Liver (tissue), 8 donors: ENCODE measurements at regions not wholly inside any gene's neighbourhood (a gene's known extent, or its start where the extent isn't known, plus 50 kb on each side); places are given as distances from the start of the nearest gene placed in this dataset.

Source experiments
- DNase-seq: peaks from one replicate; pipeline ENCODE4 v3.0.0-alpha.2; 2017; ENCODE audit warnings: low spot score
- H3K27ac ChIP-seq, 2 donors: one replicate each; pipeline ENCODE4 v1.7.0; 2013; ENCODE audit warnings: inconsistent platforms in 2 of 2, low read length in 2 of 2, control low read depth in 1 of 2, low read depth in 1 of 2, mild to moderate bottlenecking in 1 of 2
- H3K27me3 ChIP-seq, 4 donors: one replicate each; pipeline versions ENCODE4 v1.6.1 to v1.7.0; 2013; ENCODE audit warnings: low read length in 3 of 4, inconsistent platforms in 1 of 4, mild to moderate bottlenecking in 1 of 4, moderate library complexity in 1 of 4; ENCODE audit not compliant: control insufficient read depth in 4 of 4, insufficient read depth in 4 of 4
- H3K36me3 ChIP-seq, 4 donors: one replicate each; pipeline versions ENCODE4 v1.6.1 to v1.7.0; 2013; ENCODE audit warnings: low read length in 3 of 4, mild to moderate bottlenecking in 3 of 4, low read depth in 1 of 4, moderate library complexity in 1 of 4; ENCODE audit not compliant: control insufficient read depth in 4 of 4, insufficient read depth in 3 of 4
- H3K4me1 ChIP-seq, 4 donors: one replicate each; pipeline versions ENCODE4 v1.6.1 to v1.7.0; 2013; ENCODE audit warnings: low read length in 3 of 4, mild to moderate bottlenecking in 3 of 4, moderate library complexity in 1 of 4; ENCODE audit not compliant: control insufficient read depth in 4 of 4, insufficient read depth in 4 of 4
- H3K4me3 ChIP-seq, 3 donors: one replicate each; pipeline versions ENCODE4 v1.6.1 to v1.7.0; 2013; ENCODE audit warnings: low read length in 3 of 3, control low read depth in 1 of 3, low read depth in 1 of 3, mild to moderate bottlenecking in 1 of 3
- H3K9ac ChIP-seq, 2 donors: one replicate each; pipeline ENCODE4 v1.7.0; 2013; ENCODE audit warnings: low read length in 2 of 2, mild to moderate bottlenecking in 2 of 2, moderate library complexity in 2 of 2, control low read depth in 1 of 2, low read depth in 1 of 2
- H3K9me3 ChIP-seq, 4 donors: one replicate each; pipeline versions ENCODE4 v1.6.1 to v1.7.0; 2013; ENCODE audit warnings: low read length in 3 of 4; ENCODE audit not compliant: control insufficient read depth in 4 of 4
- EGR1 ChIP-seq, 2 donors: IDR thresholded peaks; 2 replicates each; pipeline ENCODE4 v1.6.1; 2016 to 2018; ENCODE audit warnings: antibody characterized with exemption in 2 of 2, low read depth in 2 of 2
- GABPA ChIP-seq, 2 donors: IDR thresholded peaks in 1 of 2; conservative IDR thresholded peaks in 1 of 2; 2 replicates each; pipeline ENCODE4 v1.6.1; 2016; ENCODE audit warnings: antibody characterized with exemption in 2 of 2, mild to moderate bottlenecking in 1 of 2, moderate library complexity in 1 of 2
- HNF4A ChIP-seq, 2 donors: conservative IDR thresholded peaks; 2 replicates each; pipeline ENCODE4 v1.6.1; 2016; ENCODE audit warnings: antibody characterized with exemption in 2 of 2, mild to moderate bottlenecking in 2 of 2
- HNF4G ChIP-seq: IDR thresholded peaks from 2 replicates; pipeline ENCODE4 v1.6.1; 2016; ENCODE audit warnings: antibody characterized with exemption
- JUND ChIP-seq, 2 donors: IDR thresholded peaks; 2 replicates each; pipeline ENCODE4 v1.6.1; 2016; ENCODE audit warnings: antibody characterized with exemption in 2 of 2
- RAD21 ChIP-seq, 2 donors: IDR thresholded peaks; 2 replicates each; pipeline ENCODE4 v1.6.1; 2016; ENCODE audit warnings: antibody characterized with exemption in 2 of 2, mild to moderate bottlenecking in 2 of 2
- RXRA ChIP-seq, 2 donors: IDR thresholded peaks; 2 replicates each; pipeline ENCODE4 v1.6.1; 2017 to 2018; ENCODE audit warnings: antibody characterized with exemption in 2 of 2, mild to moderate bottlenecking in 1 of 2
- SP1 ChIP-seq: IDR thresholded peaks from 2 replicates; pipeline ENCODE4 v1.6.1; 2018; ENCODE audit warnings: antibody characterized with exemption, mild to moderate bottlenecking
- TAF1 ChIP-seq: conservative IDR thresholded peaks from 2 replicates; pipeline ENCODE4 v1.6.1; 2016; ENCODE audit warnings: antibody characterized with exemption, mild to moderate bottlenecking
- YY1 ChIP-seq: IDR thresholded peaks from 2 replicates; pipeline ENCODE4 v1.6.1; 2016; ENCODE audit warnings: antibody characterized with exemption, mild to moderate bottlenecking
- WGBS: extraction: QIAGEN DNeasy Blood & Tissue Kit; methylation state at CpG from one replicate; pipeline ENCODE4 v1.1.7; 2013; 5-methylcytosine and 5-hydroxymethylcytosine counted together
- TF ChIP-seq, protein P1 (sequence below): fragments of 150-350 bp; IDR thresholded peaks from 2 replicates; pipeline ENCODE4 v1.5.1; 2017; ENCODE audit warnings: improper control_type of control experiment, low read depth, low read length; ENCODE audit not compliant: missing input control
- TF ChIP-seq, protein P2 (sequence below): IDR thresholded peaks from 2 replicates; pipeline ENCODE4 v1.6.1; 2016; ENCODE audit warnings: antibody characterized with exemption, mild to moderate bottlenecking
- TF ChIP-seq, protein P3 (sequence below): IDR thresholded peaks from 2 replicates; pipeline ENCODE4 v1.6.1; 2016; ENCODE audit warnings: antibody characterized with exemption
- TF ChIP-seq, protein P4 (sequence below): IDR thresholded peaks from 2 replicates; pipeline ENCODE4 v1.6.1; 2016; ENCODE audit warnings: antibody characterized with exemption
- donor health status: healthy.
- donor health status: healthy.
- donor health status: healthy.
- donor health status: healthy.
- donor health status: healthy.

DNA sequence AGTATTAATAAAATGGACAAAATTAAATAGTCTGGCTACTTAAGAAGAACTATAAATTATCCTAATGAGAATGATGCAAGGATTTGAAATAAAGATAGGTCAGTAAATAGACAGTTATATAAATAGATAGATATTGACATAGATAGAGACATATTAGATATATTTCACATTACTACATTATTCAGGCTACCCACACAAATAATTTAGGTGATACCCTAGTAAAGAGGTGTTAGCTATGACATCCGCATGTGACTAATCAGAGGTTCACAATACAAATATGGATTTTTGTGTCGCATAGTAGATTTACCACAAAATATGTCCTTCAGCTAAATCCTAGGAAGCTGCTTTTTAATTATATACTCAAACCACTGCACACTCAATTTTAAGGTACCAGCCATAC is 729.0 kb upstream of the ANO3 start:
- WGBS, result 98% methylated on average over 2 of the region's 2 CpGs
- H3K27ac ChIP-seq, result no peak overlapping the region
- H3K9me3 ChIP-seq, result peaks cover 0 to 2% (median 0%) of the 10 kb centered on the region in 4 donors
- H3K36me3 ChIP-seq, result no peaks in the 10 kb centered on the region
- H3K4me3 ChIP-seq, result no peak overlapping the region
- TF ChIP-seq HNF4A (conservative IDR thresholded peaks at IDR 0.05) (no peak), TAF1 (no peak)
- TF ChIP-seq, protein P1, sequence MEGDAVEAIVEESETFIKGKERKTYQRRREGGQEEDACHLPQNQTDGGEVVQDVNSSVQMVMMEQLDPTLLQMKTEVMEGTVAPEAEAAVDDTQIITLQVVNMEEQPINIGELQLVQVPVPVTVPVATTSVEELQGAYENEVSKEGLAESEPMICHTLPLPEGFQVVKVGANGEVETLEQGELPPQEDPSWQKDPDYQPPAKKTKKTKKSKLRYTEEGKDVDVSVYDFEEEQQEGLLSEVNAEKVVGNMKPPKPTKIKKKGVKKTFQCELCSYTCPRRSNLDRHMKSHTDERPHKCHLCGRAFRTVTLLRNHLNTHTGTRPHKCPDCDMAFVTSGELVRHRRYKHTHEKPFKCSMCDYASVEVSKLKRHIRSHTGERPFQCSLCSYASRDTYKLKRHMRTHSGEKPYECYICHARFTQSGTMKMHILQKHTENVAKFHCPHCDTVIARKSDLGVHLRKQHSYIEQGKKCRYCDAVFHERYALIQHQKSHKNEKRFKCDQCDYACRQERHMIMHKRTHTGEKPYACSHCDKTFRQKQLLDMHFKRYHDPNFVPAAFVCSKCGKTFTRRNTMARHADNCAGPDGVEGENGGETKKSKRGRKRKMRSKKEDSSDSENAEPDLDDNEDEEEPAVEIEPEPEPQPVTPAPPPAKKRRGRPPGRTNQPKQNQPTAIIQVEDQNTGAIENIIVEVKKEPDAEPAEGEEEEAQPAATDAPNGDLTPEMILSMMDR, result no peak
- H3K27me3 ChIP-seq, result no peaks in the 10 kb centered on the region
- no peak for DNase-seq
- H3K9ac ChIP-seq, result no peak overlapping the region
- H3K4me1 ChIP-seq, result no peaks in the 10 kb centered on the region

DNA sequence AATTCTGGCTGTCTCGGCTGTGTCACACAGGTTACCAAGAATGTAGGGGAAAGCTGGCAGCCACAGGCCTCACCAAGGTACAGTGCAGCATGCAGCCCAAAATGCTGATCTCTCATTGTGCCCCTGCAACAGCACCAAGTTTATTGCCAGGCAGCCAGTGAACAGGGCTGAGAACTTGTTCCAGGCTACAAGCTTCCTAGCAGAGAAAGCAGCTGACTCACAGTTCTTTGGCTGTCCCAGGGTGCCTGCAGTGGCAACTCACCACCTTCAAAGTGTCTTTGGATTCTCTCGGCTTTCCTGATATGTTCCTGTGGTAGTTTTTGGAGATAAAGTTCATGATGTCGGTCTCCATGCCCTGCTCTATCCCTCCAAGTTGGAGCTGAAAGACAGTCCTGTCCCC is 719.1 kb upstream of the ANO3 start:
- H3K4me1 ChIP-seq, result no peaks in the 10 kb centered on the region

More for the DNA sequence above, 719.1 kb upstream of the ANO3 start:
- TF ChIP-seq EGR1 (IDR thresholded peaks at IDR 0.05; ENCODE audit: low read depth in 2 of 2), result no peak
- TF ChIP-seq, protein P2, sequence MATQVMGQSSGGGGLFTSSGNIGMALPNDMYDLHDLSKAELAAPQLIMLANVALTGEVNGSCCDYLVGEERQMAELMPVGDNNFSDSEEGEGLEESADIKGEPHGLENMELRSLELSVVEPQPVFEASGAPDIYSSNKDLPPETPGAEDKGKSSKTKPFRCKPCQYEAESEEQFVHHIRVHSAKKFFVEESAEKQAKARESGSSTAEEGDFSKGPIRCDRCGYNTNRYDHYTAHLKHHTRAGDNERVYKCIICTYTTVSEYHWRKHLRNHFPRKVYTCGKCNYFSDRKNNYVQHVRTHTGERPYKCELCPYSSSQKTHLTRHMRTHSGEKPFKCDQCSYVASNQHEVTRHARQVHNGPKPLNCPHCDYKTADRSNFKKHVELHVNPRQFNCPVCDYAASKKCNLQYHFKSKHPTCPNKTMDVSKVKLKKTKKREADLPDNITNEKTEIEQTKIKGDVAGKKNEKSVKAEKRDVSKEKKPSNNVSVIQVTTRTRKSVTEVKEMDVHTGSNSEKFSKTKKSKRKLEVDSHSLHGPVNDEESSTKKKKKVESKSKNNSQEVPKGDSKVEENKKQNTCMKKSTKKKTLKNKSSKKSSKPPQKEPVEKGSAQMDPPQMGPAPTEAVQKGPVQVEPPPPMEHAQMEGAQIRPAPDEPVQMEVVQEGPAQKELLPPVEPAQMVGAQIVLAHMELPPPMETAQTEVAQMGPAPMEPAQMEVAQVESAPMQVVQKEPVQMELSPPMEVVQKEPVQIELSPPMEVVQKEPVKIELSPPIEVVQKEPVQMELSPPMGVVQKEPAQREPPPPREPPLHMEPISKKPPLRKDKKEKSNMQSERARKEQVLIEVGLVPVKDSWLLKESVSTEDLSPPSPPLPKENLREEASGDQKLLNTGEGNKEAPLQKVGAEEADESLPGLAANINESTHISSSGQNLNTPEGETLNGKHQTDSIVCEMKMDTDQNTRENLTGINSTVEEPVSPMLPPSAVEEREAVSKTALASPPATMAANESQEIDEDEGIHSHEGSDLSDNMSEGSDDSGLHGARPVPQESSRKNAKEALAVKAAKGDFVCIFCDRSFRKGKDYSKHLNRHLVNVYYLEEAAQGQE, result no peak
- TF ChIP-seq RAD21 (IDR thresholded peaks at IDR 0.05), result no peak
- TF ChIP-seq YY1, result no peak
- no peak for TF ChIP-seq GABPA (IDR thresholded peaks at IDR 0.05 in 1 of 2, conservative IDR thresholded peaks at IDR 0.05 in 1 of 2)
- no peak for TF ChIP-seq SP1
- TF ChIP-seq, protein P3, sequence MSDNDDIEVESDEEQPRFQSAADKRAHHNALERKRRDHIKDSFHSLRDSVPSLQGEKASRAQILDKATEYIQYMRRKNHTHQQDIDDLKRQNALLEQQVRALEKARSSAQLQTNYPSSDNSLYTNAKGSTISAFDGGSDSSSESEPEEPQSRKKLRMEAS, result no peak
- no peak for TF ChIP-seq HNF4G
- TF ChIP-seq, protein P4, sequence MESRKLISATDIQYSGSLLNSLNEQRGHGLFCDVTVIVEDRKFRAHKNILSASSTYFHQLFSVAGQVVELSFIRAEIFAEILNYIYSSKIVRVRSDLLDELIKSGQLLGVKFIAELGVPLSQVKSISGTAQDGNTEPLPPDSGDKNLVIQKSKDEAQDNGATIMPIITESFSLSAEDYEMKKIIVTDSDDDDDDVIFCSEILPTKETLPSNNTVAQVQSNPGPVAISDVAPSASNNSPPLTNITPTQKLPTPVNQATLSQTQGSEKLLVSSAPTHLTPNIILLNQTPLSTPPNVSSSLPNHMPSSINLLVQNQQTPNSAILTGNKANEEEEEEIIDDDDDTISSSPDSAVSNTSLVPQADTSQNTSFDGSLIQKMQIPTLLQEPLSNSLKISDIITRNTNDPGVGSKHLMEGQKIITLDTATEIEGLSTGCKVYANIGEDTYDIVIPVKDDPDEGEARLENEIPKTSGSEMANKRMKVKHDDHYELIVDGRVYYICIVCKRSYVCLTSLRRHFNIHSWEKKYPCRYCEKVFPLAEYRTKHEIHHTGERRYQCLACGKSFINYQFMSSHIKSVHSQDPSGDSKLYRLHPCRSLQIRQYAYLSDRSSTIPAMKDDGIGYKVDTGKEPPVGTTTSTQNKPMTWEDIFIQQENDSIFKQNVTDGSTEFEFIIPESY, result no peak
- TF ChIP-seq HNF4A (conservative IDR thresholded peaks at IDR 0.05), result no peak
- no peak for TF ChIP-seq RXRA (IDR thresholded peaks at IDR 0.05)
- TF ChIP-seq JUND (IDR thresholded peaks at IDR 0.05), result no peak
- Histone ChIP-seq H3K9me3 (peaks cover 0 to 2% (median 0%) of the 10 kb centered on the region in 4 donors), H3K27me3 (no peaks in the 10 kb centered on the region), H3K36me3 (no peaks in the 10 kb centered on the region), H3K9ac (no peak overlapping the region), H3K27ac (no peak overlapping the region), H3K4me3 (no peak overlapping the region)
- no peak for DNase-seq
- 80% methylated on average over 3 of the region's 3 CpGs for WGBS
